ENCODE measurements at regions not wholly inside any gene's neighbourhood (a gene's known extent, or its start where the extent isn't known, plus 50 kb on each side); places are given as distances from the start of the nearest gene placed in this dataset.

- Histone ChIP-seq H3K9me2 (ENCODE audit: insufficient read depth, low read length) (no peaks in the 10 kb centered on the region), H3K79me2 (ENCODE audit: insufficient read depth, low read depth, low read length) (no peaks in the 10 kb centered on the region), H3K4me1 (ENCODE audit: insufficient read depth, low read length, poor library complexity, severe bottlenecking) (no peaks in the 10 kb centered on the region), H2AFZ (ENCODE audit: low read length) (no peak overlapping the region), H3K4me2 (ENCODE audit: low read length) (no peak overlapping the region), H4K20me1 (ENCODE audit: insufficient read depth, low read length) (no peaks in the 10 kb centered on the region), H3K9me3 (ENCODE audit: low read length) (peaks cover 15% of the 10 kb centered on the region), H3K4me3 (ENCODE audit: low read depth, low read length, poor library complexity, severe bottlenecking) (no peak overlapping the region), H3K36me3 (ENCODE audit: insufficient read depth, low read length) (no peaks in the 10 kb centered on the region), H3K27ac (ENCODE audit: low read depth, low read length, poor library complexity, severe bottlenecking) (no peak overlapping the region)
- POLR2A ChIA-PET: interaction anchor here (0.7 kb wide), 1 partner anchor 1873 kb away, joined by 4 read pairs; no protein-coding TSS in a partner anchor
- no peak for DNase-seq (ENCODE audit: low spot score)
- TF ChIP-seq EZH2phosphoT487 (IDR thresholded peaks at IDR 0.05; ENCODE audit: borderline replicate concordance, low read depth, low read length) (no peak), CTCF (conservative IDR thresholded peaks at IDR 0.05; ENCODE audit: low read length) (no peak)
- no TSS peak for BruUV-seq (replicated peaks)
- CTCF ChIA-PET (ENCODE audit: unreplicated experiment): no interaction called here
- intact Hi-C loops (cut with micrococcal nuclease; ENCODE audit: unreplicated experiment): no loop called here
Observed at GRCh38 chr5:73387149-73387591, 61.4 kb downstream of the FOXD1 start.

DNA sequence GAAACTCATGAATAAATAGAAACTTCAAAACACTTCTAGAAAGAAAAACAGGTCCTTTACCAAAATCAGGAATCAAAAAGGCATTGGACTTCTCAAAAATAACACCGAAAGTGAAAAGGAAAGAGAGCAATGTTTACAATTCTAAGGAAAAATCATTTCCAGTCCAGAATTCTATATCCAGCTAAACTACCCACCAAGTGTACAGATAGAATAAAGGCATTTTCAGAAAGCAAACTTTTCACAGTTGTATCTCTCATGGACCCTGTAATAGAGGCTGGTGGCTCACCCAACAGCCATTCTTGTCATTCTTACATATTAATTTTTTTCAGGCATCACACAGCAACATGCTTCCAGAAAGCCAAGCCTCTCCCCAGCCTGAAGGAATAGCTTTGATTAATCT lies 63.7 kb downstream of the FOXD1 start:
- Histone ChIP-seq H3K4me3 (ENCODE audit: low read depth, low read length, poor library complexity, severe bottlenecking) (no peak overlapping the region), H3K79me2 (ENCODE audit: insufficient read depth, low read depth, low read length) (no peaks in the 10 kb centered on the region), H2AFZ (ENCODE audit: low read length) (no peak overlapping the region), H3K9me2 (ENCODE audit: insufficient read depth, low read length) (no peaks in the 10 kb centered on the region), H3K4me1 (ENCODE audit: insufficient read depth, low read length, poor library complexity, severe bottlenecking) (no peaks in the 10 kb centered on the region), H3K36me3 (ENCODE audit: insufficient read depth, low read length) (no peaks in the 10 kb centered on the region), H4K20me1 (ENCODE audit: insufficient read depth, low read length) (no peaks in the 10 kb centered on the region), H3K27ac (ENCODE audit: low read depth, low read length, poor library complexity, severe bottlenecking) (no peak overlapping the region), H3K9me3 (ENCODE audit: low read length) (peaks cover 15% of the 10 kb centered on the region), H3K4me2 (ENCODE audit: low read length) (no peak overlapping the region)
- BruUV-seq (replicated peaks): no TSS peak
- ChIA-PET CTCF (ENCODE audit: unreplicated experiment) (no interaction called here), POLR2A (no interaction called here)
- no peak for TF ChIP-seq CTCF (conservative IDR thresholded peaks at IDR 0.05; ENCODE audit: low read length)
- TF ChIP-seq EZH2phosphoT487 (IDR thresholded peaks at IDR 0.05; ENCODE audit: borderline replicate concordance, low read depth, low read length): no peak
- DNase-seq (ENCODE audit: low spot score): no peak
- intact Hi-C loops (cut with micrococcal nuclease; ENCODE audit: unreplicated experiment): no loop called here

DNA sequence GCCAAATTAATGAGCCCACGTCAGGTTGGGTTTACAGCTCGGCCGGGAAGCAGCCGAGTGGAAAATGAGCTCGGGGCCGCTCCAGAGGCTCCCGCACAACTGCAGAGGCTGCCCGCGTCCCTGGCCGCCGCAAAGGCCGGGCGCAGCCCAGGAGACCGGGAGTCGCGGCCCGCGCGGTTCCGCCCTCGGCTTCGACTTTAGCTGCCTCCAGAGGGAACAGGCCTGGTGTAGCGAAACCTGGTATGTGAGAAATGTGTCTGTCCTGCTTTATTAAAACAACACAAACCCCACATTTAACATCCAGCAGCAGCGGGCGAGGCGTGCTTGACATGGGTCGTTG lies 66.2 kb downstream of the FOXD1 start:
- Histone ChIP-seq H3K4me2 (ENCODE audit: low read length) (no peak overlapping the region), H3K9me3 (ENCODE audit: low read length) (peaks cover 15% of the 10 kb centered on the region), H3K36me3 (ENCODE audit: insufficient read depth, low read length) (no peaks in the 10 kb centered on the region), H4K20me1 (ENCODE audit: insufficient read depth, low read length) (no peaks in the 10 kb centered on the region), H3K27ac (ENCODE audit: low read depth, low read length, poor library complexity, severe bottlenecking) (no peak overlapping the region), H3K9me2 (ENCODE audit: insufficient read depth, low read length) (no peaks in the 10 kb centered on the region), H3K4me1 (ENCODE audit: insufficient read depth, low read length, poor library complexity, severe bottlenecking) (no peaks in the 10 kb centered on the region), H3K4me3 (ENCODE audit: low read depth, low read length, poor library complexity, severe bottlenecking) (no peak overlapping the region), H3K79me2 (ENCODE audit: insufficient read depth, low read depth, low read length) (no peaks in the 10 kb centered on the region), H2AFZ (ENCODE audit: low read length) (no peak overlapping the region)
- no peak for DNase-seq (ENCODE audit: low spot score)
- POLR2A ChIA-PET: no interaction called here
- CTCF ChIA-PET (ENCODE audit: unreplicated experiment): no interaction called here
- intact Hi-C loops (cut with micrococcal nuclease; ENCODE audit: unreplicated experiment): no loop called here
- BruUV-seq (replicated peaks): no TSS peak
- no peak for TF ChIP-seq EZH2phosphoT487 (IDR thresholded peaks at IDR 0.05; ENCODE audit: borderline replicate concordance, low read depth, low read length)
- no peak for TF ChIP-seq CTCF (conservative IDR thresholded peaks at IDR 0.05; ENCODE audit: low read length)
